ENCODE measurements at regions not wholly inside any gene's neighbourhood (a gene's known extent, or its start where the extent isn't known, plus 50 kb on each side); places are given as distances from the start of the nearest gene placed in this dataset.

GRCh38 chr4:107258359-107258758, 222.2 kb upstream of the DKK2 start:
- CTCF ChIA-PET = no interaction called here
- H2AFZ ChIP-seq (ENCODE audit: low read depth, low read length) = no peak overlapping the region
- no TSS peak for BruUV-seq (replicated peaks)

DNA sequence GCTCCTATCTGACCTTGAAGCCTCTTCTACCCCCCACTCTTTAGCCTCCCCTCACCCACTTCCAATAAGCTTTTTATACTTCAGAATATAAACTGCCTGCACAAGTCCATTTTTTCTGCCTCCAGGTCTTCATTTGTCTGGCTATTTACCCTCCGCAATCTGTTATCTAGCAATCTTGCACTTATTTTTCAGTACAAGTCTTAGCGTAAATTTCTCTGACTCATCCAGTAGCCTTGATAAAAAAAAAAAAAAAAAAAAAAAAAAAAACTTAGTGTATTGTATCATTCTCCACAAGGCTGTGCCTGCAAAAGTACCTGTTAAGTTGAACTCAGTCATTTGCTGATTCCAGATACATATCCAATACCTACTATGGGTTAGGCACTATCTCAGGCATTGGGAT, 219.5 kb upstream of the DKK2 start:
- no peaks in the 10 kb centered on the region for H3K9me3 ChIP-seq (replicated peaks; ENCODE audit: control insufficient read depth, insufficient read depth, low read length)
- DNase-seq (ENCODE audit: low read depth, low spot score) (no peak), FAIRE-seq (no peak)
- no peak overlapping the region for H3K4me2 ChIP-seq (ENCODE audit: insufficient read depth, low read length)
- H3K4me1 ChIP-seq (ENCODE audit: control insufficient read depth, extremely low read depth, insufficient read depth, low read length) = no peaks in the 10 kb centered on the region
- no peak overlapping the region for H2AFZ ChIP-seq (ENCODE audit: low read depth, low read length)
- ChIA-PET POLR2A (interaction anchor here (0.7 kb wide), 1 partner anchor 374 kb away, joined by 3 read pairs; no protein-coding TSS in a partner anchor), CTCF (no interaction called here)
- H3K36me3 ChIP-seq (ENCODE audit: control insufficient read depth in 2 of 2, extremely low read depth in 1 of 2, insufficient read depth in 2 of 2, low read length in 2 of 2) = no peaks in the 10 kb centered on the region
- TF ChIP-seq JUN (IDR thresholded peaks at IDR 0.05; ENCODE audit: borderline replicate concordance, insufficient read depth, insufficient read length, low read depth) (no peak), GATA2 (IDR thresholded peaks at IDR 0.05; ENCODE audit: insufficient read depth, insufficient read length, low read depth, low read length) (no peak), MAX (IDR thresholded peaks at IDR 0.05; ENCODE audit: insufficient read depth, insufficient read length) (no peak), POLR2A (IDR thresholded peaks at IDR 0.05; ENCODE audit: low read depth, low read length) (no peak), MYC (IDR thresholded peaks at IDR 0.05; ENCODE audit: low read depth, low read length) (no peak), POLR2AphosphoS5 (IDR thresholded peaks at IDR 0.05; ENCODE audit: insufficient read depth, low read depth, low read length) (no peak), FOS (IDR thresholded peaks at IDR 0.05; ENCODE audit: borderline replicate concordance, insufficient read depth, low read length) (no peak), EZH2 (IDR thresholded peaks at IDR 0.05; ENCODE audit: borderline replicate concordance, low read depth, low read length, severe bottlenecking) (no peak)
- TF ChIP-seq, protein P1, sequence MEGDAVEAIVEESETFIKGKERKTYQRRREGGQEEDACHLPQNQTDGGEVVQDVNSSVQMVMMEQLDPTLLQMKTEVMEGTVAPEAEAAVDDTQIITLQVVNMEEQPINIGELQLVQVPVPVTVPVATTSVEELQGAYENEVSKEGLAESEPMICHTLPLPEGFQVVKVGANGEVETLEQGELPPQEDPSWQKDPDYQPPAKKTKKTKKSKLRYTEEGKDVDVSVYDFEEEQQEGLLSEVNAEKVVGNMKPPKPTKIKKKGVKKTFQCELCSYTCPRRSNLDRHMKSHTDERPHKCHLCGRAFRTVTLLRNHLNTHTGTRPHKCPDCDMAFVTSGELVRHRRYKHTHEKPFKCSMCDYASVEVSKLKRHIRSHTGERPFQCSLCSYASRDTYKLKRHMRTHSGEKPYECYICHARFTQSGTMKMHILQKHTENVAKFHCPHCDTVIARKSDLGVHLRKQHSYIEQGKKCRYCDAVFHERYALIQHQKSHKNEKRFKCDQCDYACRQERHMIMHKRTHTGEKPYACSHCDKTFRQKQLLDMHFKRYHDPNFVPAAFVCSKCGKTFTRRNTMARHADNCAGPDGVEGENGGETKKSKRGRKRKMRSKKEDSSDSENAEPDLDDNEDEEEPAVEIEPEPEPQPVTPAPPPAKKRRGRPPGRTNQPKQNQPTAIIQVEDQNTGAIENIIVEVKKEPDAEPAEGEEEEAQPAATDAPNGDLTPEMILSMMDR (IDR thresholded peaks at IDR 0.05; ENCODE audit: extremely low read depth in 1 of 2, insufficient read depth in 1 of 2, low read depth in 1 of 2, low read length in 2 of 2) = no peak
- dilution Hi-C loops (cut with MboI; ENCODE audit: extremely low pct_ligation_motif_present, low sequenced_read_pairs) = no loop called here
- no peaks in the 10 kb centered on the region for H4K20me1 ChIP-seq (replicated peaks; ENCODE audit: control insufficient read depth, extremely low read depth, insufficient read depth, low read length)
- H3K79me2 ChIP-seq (ENCODE audit: control insufficient read depth, insufficient read depth, low read length) = no peaks in the 10 kb centered on the region
- no TSS peak for BruUV-seq (replicated peaks)
- no peaks in the 10 kb centered on the region for H3K27me3 ChIP-seq (ENCODE audit: control insufficient read depth in 2 of 2, insufficient read depth in 2 of 2, low read length in 2 of 2)
- no peak overlapping the region for H3K4me3 ChIP-seq (replicated peaks in 1 of 3; ENCODE audit: insufficient read depth in 1 of 3, low read depth in 1 of 3, low read length in 3 of 3)
- no peak overlapping the region for H3K9ac ChIP-seq (replicated peaks; ENCODE audit: extremely low read depth, insufficient read depth, low read length)
- H3K9me1 ChIP-seq (replicated peaks; ENCODE audit: control insufficient read depth, extremely low read depth, insufficient read depth, low read length) = no peaks in the 10 kb centered on the region
- no peak overlapping the region for H3K27ac ChIP-seq (ENCODE audit: insufficient read depth, low read depth, low read length)
- intact Hi-C loops (cut with micrococcal nuclease) = no loop called here

More at GRCh38 chr4:107258359-107258758, 222.2 kb upstream of the DKK2 start:
- dilution Hi-C loops (cut with MboI; ENCODE audit: extremely low pct_ligation_motif_present, low sequenced_read_pairs) = no loop called here
- H3K9me1 ChIP-seq (replicated peaks; ENCODE audit: control insufficient read depth, extremely low read depth, insufficient read depth, low read length) = no peaks in the 10 kb centered on the region
- intact Hi-C loops (cut with micrococcal nuclease) = no loop called here
- DNase-seq (ENCODE audit: low read depth, low spot score) (no peak), FAIRE-seq (no peak)
- H3K36me3 ChIP-seq (ENCODE audit: control insufficient read depth in 2 of 2, extremely low read depth in 1 of 2, insufficient read depth in 2 of 2, low read length in 2 of 2) = no peaks in the 10 kb centered on the region
- H4K20me1 ChIP-seq (replicated peaks; ENCODE audit: control insufficient read depth, extremely low read depth, insufficient read depth, low read length) = no peaks in the 10 kb centered on the region
- H3K4me3 ChIP-seq (replicated peaks in 1 of 3; ENCODE audit: insufficient read depth in 1 of 3, low read depth in 1 of 3, low read length in 3 of 3) = no peak overlapping the region
- H3K27me3 ChIP-seq (ENCODE audit: control insufficient read depth in 2 of 2, insufficient read depth in 2 of 2, low read length in 2 of 2) = no peaks in the 10 kb centered on the region
- H3K9me3 ChIP-seq (replicated peaks; ENCODE audit: control insufficient read depth, insufficient read depth, low read length) = no peaks in the 10 kb centered on the region
- no peak overlapping the region for H3K9ac ChIP-seq (replicated peaks; ENCODE audit: extremely low read depth, insufficient read depth, low read length)
- POLR2A ChIA-PET = no interaction called here
- no peak overlapping the region for H3K4me2 ChIP-seq (ENCODE audit: insufficient read depth, low read length)
- H3K27ac ChIP-seq (ENCODE audit: insufficient read depth, low read depth, low read length) = no peak overlapping the region
- no peaks in the 10 kb centered on the region for H3K79me2 ChIP-seq (ENCODE audit: control insufficient read depth, insufficient read depth, low read length)
- TF ChIP-seq EZH2 (IDR thresholded peaks at IDR 0.05; ENCODE audit: borderline replicate concordance, low read depth, low read length, severe bottlenecking) (no peak), GATA2 (IDR thresholded peaks at IDR 0.05; ENCODE audit: insufficient read depth, insufficient read length, low read depth, low read length) (no peak), FOS (IDR thresholded peaks at IDR 0.05; ENCODE audit: borderline replicate concordance, insufficient read depth, low read length) (no peak), POLR2AphosphoS5 (IDR thresholded peaks at IDR 0.05; ENCODE audit: insufficient read depth, low read depth, low read length) (no peak), POLR2A (IDR thresholded peaks at IDR 0.05; ENCODE audit: low read depth, low read length) (no peak)
- TF ChIP-seq, protein P1 (IDR thresholded peaks at IDR 0.05; ENCODE audit: extremely low read depth in 1 of 2, insufficient read depth in 1 of 2, low read depth in 1 of 2, low read length in 2 of 2) = no peak
- no peaks in the 10 kb centered on the region for H3K4me1 ChIP-seq (ENCODE audit: control insufficient read depth, extremely low read depth, insufficient read depth, low read length)
